GM19328 (cell line): ENCODE measurements at regions not wholly inside any gene's neighbourhood (a gene's known extent, or its start where the extent isn't known, plus 50 kb on each side); places are given as distances from the start of the nearest gene placed in this dataset.
A peak's percentile ranks its signal among the peaks of the same experiment; 100 is the strongest.
"Not testable (repeated sequence)": the region's sequence is repeated elsewhere in the genome, so short reads cannot be mapped to it uniquely, and the experiment has no call there.

ENCODE experiments used
- ATAC-seq: cut with Tn5 transposase; IDR thresholded peaks from one replicate; pipeline ENCODE4 v1.9.1; 2021; ENCODE audit warnings: mild to moderate bottlenecking, moderate library complexity; ENCODE audit not compliant: unreplicated experiment

DNA sequence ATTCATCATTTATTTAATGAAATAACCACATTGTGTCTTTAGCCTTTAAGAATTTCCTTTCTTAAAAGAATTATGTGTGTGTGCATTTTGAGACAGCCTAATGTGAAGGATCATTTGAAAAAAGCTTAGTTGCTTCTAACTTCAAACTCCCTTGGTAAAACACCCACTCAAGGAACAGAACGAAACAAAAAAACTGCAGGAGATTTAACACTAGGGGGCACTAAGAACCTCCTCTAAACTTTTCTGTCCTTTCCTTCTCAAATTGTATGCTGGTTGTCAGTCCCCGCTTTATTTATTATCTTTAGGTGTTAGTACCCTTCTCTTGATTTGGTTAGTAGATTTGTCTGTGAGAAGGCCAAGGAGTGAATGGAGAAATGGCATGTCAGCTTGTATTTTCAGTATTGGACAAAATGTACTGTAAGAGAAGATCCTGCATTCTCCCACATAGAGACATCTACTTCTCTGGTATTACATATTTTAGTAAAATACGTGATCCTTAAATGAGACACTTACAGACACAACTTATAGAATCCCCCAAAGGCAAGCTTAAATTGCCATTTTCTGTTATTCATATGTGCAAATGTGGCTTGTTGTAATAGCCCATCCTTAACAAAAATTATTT lies 229.7 kb downstream of the MRPS30 start:
- peak; percentile 78 for ATAC-seq

DNA sequence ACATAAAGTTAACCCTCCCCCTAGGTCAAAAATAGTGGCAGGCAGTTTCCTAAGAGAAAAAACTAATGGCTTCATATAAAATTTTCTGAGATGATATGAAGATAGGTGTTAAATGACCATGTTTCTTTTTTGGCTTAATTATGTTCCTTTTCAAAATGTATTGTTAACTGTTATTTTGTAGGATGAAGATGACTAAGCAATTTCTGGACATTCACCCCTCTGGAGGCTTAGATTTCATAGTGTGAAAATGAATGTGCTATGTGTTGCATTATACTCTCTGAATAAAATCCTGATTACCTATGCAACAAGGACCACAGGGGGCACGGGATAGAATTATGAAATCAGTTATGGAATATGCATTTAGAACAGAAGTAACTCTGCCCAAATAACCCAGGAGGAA lies 233.5 kb downstream of the MRPS30 start:
- ATAC-seq: no peak

DNA sequence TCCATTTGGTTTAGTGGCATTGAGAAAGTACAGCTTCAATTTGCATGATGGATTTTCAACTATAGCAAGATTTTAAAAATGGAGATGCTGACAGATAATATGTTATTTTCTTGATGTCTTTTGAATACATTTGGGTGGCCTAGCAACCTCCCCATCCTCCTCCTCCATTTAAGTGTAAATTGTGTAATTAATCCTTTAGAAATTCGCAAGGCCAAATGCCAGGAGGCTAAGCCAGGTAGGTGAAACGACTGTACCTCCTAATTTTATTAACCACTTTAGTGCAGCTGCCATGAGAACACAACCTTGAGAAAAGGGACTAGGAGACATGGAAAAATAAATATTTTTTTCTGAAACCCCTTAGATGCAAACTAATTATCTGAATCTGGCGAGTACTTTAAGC lies 248.8 kb downstream of the MRPS30 start:
- no peak for ATAC-seq

DNA sequence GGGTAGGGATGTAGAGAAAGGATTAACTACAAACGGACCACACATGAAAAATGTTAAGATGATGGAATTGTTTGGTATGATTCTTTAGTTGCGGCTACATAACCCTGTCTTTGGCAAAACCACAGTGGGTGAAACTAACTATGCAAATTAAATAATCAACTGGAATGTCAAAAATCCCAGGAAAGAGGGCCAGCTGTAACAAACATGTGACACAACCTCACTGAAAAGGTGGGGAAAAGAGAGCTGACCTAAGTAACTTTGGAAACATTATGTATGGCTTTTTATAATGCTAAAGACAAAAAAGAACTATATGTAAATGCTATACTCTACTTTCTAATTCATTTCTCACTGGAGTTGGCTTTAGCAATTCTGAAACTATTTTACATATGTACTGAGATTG lies 252.0 kb downstream of the MRPS30 start:
- ATAC-seq: no peak

DNA sequence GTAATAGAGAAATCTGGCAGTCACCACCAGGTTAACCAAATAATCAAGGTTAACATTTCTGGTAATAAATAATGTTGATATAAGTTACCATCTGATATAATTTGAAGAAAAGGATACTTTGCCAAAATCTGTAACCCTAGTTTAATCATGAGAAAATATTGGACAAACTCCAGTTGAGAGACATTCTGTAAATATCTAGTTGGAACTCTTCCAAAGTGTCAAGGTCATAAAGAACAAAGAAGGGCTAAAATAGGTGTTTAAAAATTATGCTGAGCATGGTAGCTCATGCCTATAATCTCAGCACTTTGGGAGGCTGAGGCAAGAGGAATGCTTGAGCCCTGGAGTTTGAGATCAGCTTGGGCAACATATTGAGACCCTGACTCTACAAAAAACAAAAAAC lies 253.3 kb downstream of the MRPS30 start:
- ATAC-seq: no peak

DNA sequence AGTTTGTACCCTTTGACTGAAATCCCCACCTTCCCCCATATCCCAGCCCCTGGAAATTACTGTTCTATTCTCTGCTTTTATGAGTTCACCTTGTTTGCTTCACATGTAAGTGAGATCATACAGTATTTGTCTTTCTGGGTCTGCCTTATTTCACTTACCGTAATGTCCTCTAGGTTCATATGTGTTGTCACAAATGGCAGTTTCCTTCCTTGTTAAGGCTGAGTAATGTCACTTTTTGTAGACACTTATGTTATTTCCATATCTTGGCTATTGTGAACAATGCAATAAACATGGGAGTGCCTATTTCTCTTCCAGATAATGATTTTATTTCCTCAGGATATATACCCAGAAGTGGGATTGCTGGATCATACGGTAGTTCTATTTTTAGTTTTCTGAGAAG lies 272.3 kb downstream of the MRPS30 start:
- no peak for ATAC-seq

DNA sequence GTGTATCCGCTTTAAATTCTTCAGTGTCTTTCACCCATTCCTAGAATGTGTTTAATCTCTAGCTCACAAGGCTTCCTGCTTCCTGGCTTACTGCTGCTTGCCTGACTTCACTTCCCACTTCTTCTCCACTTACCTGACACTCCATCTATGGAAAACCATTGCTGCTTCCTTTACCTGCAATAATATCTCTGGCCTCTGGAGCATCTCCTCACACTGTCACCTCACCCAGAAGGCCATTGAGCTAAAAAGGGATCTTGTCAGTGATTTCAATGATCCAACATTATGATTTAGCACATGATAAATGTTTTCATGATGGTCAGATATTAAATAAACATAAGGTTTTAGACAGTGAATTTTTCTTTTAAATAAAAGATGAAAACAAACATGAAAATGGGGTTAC lies 281.1 kb downstream of the MRPS30 start:
- ATAC-seq: no peak

DNA sequence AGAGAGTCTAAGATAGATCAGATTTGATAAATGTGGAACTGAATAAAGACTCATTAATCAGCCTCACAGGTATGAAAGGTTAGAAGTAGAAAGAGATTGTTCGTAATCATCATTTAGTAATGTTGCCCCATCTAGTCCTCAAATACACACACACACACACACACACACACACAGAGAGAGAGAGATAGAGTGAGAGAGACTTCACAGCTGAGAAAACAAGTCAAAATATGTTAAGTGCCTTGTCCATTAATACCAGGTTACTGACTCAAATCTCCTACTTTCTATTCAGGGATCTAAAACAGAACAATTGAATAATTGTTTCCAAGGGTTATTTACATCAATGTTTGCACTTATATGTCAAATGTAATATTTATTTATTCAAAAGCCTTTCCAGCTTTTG lies 284.6 kb downstream of the MRPS30 start:
- no peak for ATAC-seq

DNA sequence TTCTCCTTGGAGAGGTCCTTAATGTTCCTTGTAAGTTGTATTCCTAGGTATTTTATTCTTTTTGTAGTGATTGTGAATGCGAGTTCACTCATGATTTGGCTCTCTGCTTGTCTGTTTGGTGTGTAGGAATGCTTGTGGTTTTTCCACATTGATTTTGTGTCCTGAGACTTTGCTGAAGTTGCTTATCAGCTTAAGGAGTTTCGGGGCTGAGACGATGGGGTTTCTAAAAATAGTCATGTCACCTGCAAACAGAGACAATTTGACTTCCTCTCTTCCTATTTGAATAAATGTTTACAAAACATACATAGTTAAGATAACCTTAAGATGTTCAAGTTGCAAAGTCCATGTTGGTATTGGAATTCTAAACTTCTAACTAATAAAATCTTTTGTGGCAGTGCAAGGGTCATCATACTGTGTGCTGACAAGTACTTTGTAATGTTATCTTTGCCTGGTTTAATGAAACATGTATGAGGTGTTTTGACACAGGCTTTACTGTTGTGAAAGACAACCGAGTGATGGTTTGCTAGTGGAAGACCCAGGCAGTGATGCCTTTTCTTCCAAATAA lies 286.2 kb downstream of the MRPS30 start:
- no peak for ATAC-seq

DNA sequence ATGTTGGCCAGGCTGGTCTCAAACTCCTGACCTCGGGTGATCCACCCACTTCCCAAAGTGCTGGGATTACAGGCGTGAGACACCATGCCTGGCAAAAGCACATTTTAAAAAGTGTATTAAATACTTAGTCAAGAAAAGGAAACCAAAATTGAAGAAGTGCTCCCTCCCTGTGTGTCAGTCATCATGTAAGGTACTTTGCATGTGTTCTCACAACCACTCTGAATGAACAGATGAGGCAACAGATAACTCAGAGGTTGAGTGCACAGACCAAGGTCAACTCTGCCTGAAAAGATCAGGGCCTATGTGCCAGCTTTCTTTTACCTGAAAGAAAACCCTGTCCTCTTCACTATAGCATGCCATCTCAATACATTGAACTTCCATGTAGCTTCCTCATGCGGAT lies 289.7 kb downstream of the MRPS30 start:
- no peak for ATAC-seq

DNA sequence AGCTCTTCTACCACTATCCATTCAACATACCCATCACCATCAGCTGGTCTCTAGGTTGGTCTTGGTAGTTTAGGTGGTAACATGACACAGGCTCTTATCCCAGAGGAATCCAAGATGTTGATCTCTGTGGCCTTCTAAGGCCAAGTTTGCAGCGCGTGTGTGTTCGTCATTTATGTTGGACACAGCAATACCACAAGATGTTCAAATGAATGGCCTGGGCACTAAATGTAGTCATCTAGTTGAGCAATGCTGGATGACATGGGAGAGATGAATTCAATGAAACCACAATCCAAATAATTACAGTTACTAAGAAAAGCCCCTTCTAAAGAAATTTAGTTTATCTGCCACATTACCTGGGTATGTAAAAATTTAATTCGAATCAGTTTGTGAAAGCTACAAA lies 292.4 kb downstream of the MRPS30 start:
- no peak for ATAC-seq

DNA sequence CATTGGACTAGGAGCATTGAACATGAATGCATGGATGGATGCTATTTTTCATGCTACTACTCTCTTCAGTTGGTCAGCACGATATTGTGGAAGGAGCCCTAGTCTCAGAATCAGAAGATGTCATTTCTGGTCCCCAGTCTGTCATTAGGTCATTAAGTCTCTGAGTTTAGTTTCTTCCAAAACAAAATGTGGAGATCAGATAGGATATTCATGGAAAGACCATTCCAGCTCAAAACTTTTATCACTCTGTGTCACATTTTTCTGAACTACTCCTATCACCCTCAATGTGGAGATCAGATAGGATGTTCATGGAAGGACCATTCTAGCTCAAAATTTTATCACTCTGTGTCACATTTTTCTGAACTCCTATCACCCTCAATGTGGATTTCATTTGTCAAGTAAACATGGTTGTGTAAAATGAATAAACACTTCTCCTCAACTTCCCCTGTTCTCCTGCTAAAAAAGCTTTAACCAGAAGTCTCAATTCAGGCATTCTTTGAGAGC lies 296.8 kb downstream of the MRPS30 start:
- ATAC-seq: no peak

DNA sequence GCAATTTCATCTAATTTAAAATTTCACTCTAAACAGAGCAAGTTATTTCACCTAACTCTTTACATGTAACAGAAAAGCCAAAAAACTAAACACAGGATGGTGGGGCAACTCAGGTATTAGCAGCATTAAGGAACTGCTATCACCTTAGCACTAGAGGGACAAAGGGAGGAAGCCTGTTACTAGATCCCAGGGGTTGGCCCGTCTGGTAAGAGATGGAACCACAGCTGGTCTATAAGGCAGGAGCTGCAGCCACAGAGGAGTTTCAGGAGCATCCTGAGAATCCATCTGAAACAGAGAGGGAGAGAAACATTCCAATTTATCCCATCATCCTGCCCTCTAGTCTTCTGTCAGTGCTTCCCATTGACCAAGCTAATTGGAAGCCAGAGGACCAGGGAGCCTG lies 300.3 kb downstream of the MRPS30 start:
- ATAC-seq: no peak

DNA sequence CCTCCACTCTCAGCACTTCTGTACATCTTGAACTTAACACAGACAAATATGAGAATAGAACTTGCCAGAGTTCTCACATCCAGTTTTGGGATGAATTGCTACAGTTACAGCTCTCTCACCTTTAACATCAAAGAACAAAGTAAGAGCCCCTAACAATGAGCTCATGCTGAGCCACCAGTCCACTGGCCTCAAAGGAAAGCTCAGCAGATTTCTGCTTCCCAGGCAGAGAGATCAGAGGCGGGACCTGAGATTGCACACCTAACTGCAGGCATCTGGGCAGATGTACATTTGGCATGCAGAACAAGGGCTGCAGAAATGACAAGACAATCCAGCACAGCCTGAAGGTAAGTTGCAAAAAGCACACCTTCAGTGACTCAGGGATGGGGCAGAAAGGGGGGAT lies 300.9 kb downstream of the MRPS30 start:
- no peak for ATAC-seq

DNA sequence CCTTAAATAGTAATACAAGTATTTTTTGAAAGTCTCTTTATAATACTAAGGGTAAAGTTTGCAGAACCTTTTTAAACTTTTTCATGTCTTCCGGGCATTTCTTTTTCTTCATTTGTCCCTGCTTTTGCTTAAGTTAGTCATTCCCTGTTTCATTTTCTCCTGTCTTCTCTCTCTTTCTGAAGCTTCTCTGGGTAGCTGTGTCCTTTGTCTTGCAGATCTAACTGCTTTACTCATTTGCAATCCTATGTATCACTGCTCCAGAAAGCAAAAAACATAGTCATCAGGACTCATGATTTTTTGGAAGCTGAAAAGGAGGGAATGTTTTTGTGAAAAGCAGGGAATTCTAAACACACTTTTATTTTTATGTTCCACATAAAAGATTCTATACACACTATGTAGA lies 301.7 kb downstream of the MRPS30 start:
- no peak for ATAC-seq

DNA sequence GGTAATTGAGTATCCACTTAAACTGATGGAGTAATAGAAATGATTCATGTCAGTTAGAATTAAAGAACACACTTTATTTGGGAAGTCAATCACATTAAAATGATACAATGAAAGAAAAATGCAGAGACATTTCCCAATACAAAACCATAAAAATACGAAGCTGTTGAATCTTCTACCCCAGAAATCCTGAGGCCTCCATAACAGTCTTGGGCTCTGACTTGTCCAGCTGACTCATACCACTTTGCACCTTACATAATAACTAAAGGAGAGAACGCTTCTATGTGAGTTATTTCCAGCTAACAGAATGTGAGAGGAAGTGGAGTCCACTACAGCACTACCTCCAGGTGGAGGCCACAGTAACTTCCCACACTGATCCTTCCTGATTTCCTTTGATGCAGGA lies 305.0 kb downstream of the MRPS30 start:
- ATAC-seq: no peak

DNA sequence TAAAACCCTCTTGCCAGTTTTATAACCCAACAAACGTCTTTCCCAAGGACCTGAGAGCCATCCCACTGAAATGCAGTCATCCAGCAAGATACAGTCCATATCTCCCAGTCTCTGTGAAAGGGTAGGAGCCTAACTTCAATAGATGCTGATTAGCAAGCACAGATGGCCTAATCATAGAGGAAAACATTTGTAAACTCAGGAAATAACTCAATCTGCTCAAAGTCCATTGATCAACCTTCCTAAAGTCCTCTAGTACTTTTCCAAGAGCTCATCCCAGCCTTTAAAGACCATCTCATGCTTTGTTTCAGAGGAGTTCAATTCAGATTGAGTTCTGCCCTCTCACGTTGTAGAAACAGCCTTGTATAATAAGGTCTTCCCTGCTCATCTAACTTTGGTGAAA lies 324.2 kb downstream of the MRPS30 start:
- ATAC-seq: no peak

DNA sequence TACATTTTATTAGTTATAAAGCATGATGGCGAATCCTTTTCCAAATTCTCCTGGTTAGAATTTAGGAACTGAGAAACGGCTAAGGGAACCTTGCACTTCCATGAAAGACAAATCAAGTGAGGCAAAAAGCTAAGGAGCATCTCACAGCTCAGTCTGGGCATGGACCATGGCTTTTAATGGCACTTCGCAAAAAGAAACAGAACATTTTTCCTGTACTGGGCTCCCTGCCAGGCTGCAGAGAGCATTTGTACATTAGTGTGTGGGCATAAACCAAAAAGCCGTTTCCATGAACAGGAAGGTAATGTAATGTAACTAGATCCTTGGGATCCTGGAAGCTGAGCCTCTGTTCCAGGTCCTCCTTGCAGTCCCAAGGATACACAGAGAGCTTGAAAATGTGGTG lies 354.2 kb downstream of the MRPS30 start:
- no peak for ATAC-seq

DNA sequence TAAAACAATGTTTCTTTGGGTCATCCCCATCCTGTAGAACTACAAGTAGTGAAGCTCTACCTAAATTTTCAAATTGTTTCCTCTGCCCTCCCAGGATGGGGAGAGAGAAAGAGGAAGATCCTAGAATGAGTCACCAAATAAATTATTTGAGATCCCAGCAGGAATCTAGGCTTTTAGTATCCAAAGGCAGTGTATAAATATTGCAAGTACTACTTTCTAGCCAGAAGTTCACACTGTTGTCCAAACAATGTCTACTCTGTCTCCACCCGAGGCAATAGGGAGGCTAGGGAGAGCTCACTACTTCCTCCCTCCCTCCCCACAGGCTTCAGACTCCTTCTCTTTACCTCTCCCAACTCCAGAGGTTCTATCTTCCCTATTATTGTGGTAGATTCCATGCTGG lies 362.8 kb downstream of the MRPS30 start:
- ATAC-seq: no peak

DNA sequence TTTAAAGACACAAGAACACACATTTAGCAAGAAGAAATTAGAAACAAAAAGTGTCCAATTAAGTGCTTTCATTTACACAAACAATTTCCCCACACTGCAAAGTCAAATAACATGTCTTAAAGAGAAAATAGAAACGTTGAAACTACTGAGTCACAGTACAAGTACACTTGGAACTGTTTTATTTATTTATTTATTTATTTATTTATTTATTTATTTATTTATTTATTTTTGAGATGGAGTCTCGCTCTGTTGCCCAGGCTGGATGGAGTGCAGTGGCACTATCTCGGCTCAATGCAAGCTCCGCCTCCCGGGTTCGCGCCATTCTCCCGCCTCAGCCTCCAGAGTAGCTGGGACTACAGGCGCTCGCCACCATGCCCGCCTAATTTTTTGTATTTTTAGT lies 363.9 kb downstream of the MRPS30 start:
- not testable (repeated sequence) for ATAC-seq

DNA sequence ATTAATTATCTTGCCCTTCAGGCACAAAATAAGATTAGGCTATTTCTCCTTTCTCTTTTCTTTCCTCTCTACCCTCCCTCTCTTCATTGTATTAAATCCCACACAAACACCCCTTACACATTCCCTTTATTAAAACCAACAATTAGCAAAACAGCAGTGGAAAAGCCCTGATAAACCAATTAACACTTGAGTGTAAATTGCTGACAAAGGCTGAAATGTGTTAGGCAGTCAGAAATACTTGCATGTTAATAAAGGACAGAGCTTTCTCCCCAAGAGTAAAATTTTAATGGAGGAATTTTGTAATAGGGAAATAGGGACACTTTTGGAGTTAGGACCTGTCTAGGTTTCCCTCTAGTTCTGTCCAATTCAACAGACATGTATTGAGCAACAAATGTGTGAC lies 370.9 kb downstream of the MRPS30 start:
- ATAC-seq: no peak

DNA sequence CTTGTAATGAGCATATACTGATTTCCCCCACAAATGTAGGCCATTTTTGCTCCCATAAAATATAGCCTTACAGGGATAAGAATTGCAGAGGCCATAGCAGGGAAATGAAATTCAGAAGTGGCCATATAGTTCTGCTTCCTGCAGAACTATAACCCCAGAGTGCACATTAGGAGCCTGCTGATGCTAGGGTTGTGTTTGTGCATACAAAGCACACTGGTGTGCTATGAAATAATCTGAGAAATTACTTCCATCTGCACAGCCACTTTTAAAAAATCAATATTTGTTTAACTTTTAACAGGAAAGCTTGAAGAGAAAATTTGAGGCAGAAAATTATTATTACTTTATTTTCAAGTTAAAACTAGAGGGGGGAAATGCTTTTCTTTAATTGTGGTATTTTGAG lies 380.3 kb downstream of the MRPS30 start:
- no peak for ATAC-seq

DNA sequence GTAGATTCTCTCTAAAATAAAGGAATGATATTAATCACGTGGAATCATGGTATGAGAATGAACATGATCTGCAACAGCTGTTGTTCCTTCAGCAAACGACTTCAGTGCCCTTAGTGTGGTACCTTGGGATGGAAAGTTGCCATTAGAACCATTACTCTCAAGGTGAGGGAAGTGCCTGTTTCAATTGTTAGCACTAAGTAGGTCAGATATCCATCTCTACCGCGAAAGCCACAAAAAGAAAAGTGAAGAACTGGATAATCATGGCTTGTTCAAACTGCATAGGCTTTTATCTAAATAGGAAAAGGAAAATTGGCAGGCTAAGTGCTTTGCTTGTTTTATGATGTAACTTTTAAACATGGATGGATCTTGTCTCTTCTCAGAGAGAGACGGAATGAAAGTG lies 380.7 kb downstream of the MRPS30 start:
- ATAC-seq: no peak
